D721Med (cell line): ENCODE measurements at regions not wholly inside any gene's neighbourhood (a gene's known extent, or its start where the extent isn't known, plus 50 kb on each side); places are given as distances from the start of the nearest gene placed in this dataset.

ENCODE experiments used
- DNase-seq: peaks from one replicate; pipeline ENCODE4 v3.0.0; 2011; ENCODE audit warnings: low spot score; ENCODE audit not compliant: insufficient read length
- FAIRE-seq: peaks from 2 replicates; lab custom pipeline; 2011; peaks lifted over from hg19 to GRCh38; lab: Jason Lieb, UNC
- TF ChIP-seq, protein P1 (sequence below): IDR thresholded peaks from 2 replicates; pipeline ENCODE4 v1.5.1; 2012; ENCODE audit warnings: mild to moderate bottlenecking, control low read depth; ENCODE audit not compliant: insufficient read depth; ENCODE audit errors: missing control alignments

DNA sequence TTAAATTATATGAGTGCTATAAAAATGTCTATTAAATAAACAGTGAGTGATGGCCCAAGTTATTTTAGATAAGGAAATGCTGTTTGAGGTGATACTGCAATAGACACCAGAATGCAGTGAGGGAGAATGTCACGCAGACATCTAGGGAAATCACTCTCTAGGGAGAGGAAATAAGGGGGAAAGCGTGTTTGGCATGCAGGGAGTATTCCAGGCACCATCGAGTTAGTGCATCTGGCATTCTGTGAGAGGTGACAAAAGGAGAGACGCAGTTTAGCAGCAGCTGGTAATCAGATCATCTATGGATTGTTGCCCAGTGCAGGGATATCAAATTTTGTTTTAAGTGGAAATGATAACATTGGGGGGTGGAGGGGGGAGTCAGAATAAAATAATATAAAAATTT is 175.4 kb upstream of the NETO1 start:
- TF ChIP-seq, protein P1, sequence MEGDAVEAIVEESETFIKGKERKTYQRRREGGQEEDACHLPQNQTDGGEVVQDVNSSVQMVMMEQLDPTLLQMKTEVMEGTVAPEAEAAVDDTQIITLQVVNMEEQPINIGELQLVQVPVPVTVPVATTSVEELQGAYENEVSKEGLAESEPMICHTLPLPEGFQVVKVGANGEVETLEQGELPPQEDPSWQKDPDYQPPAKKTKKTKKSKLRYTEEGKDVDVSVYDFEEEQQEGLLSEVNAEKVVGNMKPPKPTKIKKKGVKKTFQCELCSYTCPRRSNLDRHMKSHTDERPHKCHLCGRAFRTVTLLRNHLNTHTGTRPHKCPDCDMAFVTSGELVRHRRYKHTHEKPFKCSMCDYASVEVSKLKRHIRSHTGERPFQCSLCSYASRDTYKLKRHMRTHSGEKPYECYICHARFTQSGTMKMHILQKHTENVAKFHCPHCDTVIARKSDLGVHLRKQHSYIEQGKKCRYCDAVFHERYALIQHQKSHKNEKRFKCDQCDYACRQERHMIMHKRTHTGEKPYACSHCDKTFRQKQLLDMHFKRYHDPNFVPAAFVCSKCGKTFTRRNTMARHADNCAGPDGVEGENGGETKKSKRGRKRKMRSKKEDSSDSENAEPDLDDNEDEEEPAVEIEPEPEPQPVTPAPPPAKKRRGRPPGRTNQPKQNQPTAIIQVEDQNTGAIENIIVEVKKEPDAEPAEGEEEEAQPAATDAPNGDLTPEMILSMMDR = no peak
- no peak for DNase-seq
- FAIRE-seq = peak; percentile 96

DNA sequence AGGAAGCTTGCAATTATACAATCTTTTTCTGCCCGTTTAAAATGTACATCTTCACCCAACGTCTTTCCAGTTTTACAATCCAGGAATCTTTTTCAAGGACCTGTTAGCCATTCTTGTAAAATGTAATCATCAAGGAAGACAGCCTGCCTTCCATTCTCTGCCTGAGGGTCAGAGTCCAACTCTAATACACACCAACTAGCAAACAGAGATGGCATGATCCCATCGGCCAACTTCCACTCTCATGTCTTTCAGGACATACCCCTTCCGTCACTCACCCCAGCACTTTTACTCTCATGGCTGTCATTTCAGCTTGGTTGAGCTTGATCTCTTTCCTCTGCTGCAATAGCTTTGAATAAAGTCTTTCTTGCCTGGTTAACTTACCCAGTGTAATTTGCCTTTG is 172.5 kb upstream of the NETO1 start:
- TF ChIP-seq, protein P1 = no peak
- DNase-seq (no peak), FAIRE-seq (no peak)

DNA sequence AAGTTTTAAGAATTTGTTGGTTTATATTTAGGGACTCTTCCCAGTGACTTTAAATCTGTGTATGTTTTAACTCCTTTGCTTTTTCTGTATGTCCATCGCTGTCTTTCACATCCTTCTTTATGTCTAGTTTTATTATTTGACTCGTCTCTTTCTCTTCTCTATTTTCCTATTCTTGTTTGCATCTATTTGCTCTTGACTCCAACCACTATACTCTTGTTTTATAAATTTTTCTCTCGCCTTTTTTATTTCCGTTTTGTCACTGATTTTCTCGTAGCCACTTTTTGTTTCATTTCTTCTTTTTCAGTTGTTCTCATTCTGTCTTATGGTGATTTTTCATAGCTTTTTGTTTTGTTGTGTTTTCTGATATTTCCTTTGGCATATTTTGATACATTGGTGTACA is 170.5 kb upstream of the NETO1 start:
- no peak for DNase-seq
- FAIRE-seq = no peak
- TF ChIP-seq, protein P1 = no peak

DNA sequence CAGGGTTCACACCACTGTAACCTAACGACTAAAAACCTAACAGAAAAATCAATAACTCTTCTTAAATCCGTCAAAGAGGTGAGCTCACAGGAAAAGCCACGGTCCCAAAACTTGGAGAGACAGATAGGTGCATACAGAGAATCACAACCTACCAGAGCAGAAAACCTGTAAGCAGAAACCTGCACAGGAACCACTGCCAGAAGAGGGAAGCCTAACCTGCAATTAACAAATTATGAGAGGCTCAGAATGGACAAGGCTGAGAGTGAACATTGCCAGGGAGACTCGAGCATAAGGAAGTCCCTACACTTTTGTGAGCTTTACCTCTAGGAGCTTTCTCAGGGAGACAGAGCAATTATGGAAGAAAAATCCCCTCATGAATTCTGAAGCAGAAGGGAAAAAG is 156.2 kb upstream of the NETO1 start:
- TF ChIP-seq, protein P1 = no peak
- peak; percentile 72 for FAIRE-seq

DNA sequence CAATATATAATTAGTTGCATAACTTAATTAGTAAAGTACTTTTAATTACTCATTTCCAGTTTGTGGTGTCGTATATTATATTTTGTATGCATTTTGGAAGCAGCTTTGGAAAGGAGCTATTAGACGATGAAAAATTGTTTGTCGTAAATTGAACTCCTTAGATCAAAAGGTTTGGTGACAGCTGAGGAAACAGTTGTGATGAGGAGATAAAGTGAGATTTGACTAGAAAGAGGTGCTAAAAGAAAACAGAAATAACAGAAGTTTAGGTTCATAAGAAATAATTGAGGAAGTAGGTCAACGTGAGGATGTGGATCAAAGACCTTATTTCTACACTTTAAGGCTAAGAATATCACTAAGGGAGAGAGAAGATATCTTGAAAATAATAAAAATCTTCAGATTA is 141.9 kb upstream of the NETO1 start:
- FAIRE-seq = no peak
- TF ChIP-seq, protein P1 = no peak
- no peak for DNase-seq

More for the DNA sequence above, 156.2 kb upstream of the NETO1 start:
- DNase-seq = no peak

DNA sequence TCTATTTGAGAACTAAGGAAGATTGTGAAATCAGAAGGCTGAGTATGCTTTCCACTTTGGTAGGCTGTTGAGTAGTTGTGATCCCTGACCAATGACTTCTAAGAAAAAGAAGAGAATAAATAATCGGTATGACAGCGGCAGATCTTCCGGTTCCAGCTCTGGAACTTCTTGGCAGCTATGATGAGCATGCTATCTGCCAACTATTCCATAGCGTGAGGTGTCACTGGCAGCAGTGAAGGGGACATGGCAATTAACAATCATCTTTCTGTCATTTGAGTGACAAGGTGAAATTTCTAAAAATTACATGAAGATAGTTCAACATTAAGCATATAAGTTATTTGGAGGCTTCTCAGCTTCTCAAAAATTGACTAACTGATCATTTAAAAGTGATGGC is 140.1 kb upstream of the NETO1 start:
- DNase-seq (no peak), FAIRE-seq (no peak)
- TF ChIP-seq, protein P1 = no peak

DNA sequence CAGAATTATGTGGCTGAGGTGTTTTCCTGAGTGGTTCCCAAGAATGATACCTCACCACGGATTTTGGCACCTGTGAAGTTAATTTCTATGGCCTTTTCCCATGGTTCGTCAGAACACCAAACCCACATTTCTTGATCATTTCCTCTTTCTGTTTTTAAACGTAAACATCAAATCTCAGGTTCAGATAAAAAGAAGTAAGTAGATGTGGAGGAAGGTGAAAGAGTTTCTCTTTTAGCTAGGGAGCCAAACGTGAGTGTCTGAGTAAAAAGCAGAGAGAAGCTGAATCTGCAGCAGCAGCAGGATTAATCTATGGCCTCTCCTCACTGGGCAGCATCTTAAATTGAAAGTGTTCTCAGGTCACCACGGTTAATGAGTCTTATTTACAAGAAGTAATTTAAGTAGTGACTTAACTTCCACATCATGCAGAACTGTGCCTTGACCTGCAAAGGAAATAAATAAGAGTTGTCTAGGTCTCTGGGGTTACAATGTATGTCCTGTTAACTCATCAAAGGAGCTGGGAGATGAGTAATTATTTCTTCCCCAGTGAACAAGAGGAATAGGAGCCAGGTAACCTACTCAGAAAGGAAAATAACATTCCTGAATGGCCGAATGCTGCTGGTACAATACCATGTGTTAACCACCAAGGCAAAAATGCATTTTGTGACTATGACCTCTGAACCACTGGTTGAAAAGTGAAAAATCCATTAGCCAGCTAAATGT is 139.6 kb upstream of the NETO1 start:
- DNase-seq (no peak), FAIRE-seq (peak; percentile 96)

More for the DNA sequence above, 139.6 kb upstream of the NETO1 start:
- TF ChIP-seq, protein P1 = no peak
